Heart right ventricle (tissue), 16 donors: ENCODE measurements at regions not wholly inside any gene's neighbourhood (a gene's known extent, or its start where the extent isn't known, plus 50 kb on each side); places are given as distances from the start of the nearest gene placed in this dataset.

Source experiments
- ATAC-seq, 8 donors: fragments of 200-7000 bp; cut with Tn5 transposase; one replicate each; pipeline ENCODE4 v1.9.1; 2020; ENCODE audit warnings: mild to moderate bottlenecking in 8 of 8, moderate library complexity in 8 of 8, moderate number of reproducible peaks in 1 of 8
- DNase-seq, 2 donors: peaks; one replicate each; pipeline ENCODE4 v3.0.0-alpha.2; 2020
- H3K27ac ChIP-seq, 10 donors: fragments of 200-600 bp; sonication (generic) in 2 of 10; one replicate each; pipeline versions ENCODE4 v1.5.0 to v1.8.0; 2020 to 2022; ENCODE audit warnings: mild to moderate bottlenecking in 3 of 10
- H3K27me3 ChIP-seq, 7 donors: fragments of 200-600 bp; one replicate each; pipeline ENCODE4 v1.8.0; 2021 to 2022; ENCODE audit warnings: mild to moderate bottlenecking in 2 of 7
- H3K36me3 ChIP-seq, 9 donors: fragments of 200-600 bp; sonication (generic) in 1 of 9; one replicate each; pipeline versions ENCODE4 v1.5.0 to v1.8.0; 2020 to 2022; ENCODE audit warnings: mild to moderate bottlenecking in 2 of 9
- H3K4me1 ChIP-seq, 9 donors: fragments of 200-600 bp; sonication (generic) in 1 of 9; one replicate each; pipeline versions ENCODE4 v1.5.0 to v1.8.0; 2020 to 2022; ENCODE audit warnings: mild to moderate bottlenecking in 4 of 9
- H3K4me3 ChIP-seq, 10 donors: fragments of 200-600 bp; sonication (generic) in 2 of 10; one replicate each; pipeline versions ENCODE4 v1.5.0 to v1.8.0; 2020 to 2022; ENCODE audit warnings: mild to moderate bottlenecking in 7 of 10, moderate library complexity in 2 of 10
- H3K9me3 ChIP-seq, 11 donors: fragments of 200-600 bp in 10 of 11; sonication (generic) in 2 of 11; one replicate each; pipeline versions ENCODE4 v1.5.0 to v1.8.0; 2013 to 2022; ENCODE audit warnings: mild to moderate bottlenecking in 2 of 11, control low read depth in 1 of 11, moderate library complexity in 1 of 11
- CTCF ChIP-seq, 9 donors: fragments of 200-600 bp; sonication (generic) in 2 of 9; IDR thresholded peaks; one replicate each; pipeline versions ENCODE4 v1.5.0 to v1.8.0; 2021 to 2022; ENCODE audit warnings: antibody characterized with exemption in 9 of 9, mild to moderate bottlenecking in 5 of 9, moderate library complexity in 1 of 9
- WGBS, 2 donors: extraction: QIAGEN DNeasy Blood & Tissue Kit; methylation state at CpG; one replicate each; pipeline ENCODE4 v1.1.7; 2013; ENCODE audit warnings: inconsistent platforms in 1 of 2; 5-methylcytosine and 5-hydroxymethylcytosine counted together
- intact Hi-C, 10 donors: fragments of 100-400 bp; cut with DNase I; formaldehyde crosslinking; loops; one replicate each; pipeline versions ENCODE4 v1.11.1 to v1.14.2; 2022
- donor health status: Arrhythmogenic right ventricular cardiomyopathy.
- donor health status: ischemic (EF 13 %, LVEDD 7.1; RV severe dilation, severe dysfunction).
- donor health status: healthy with polysubstance abuse.
- donor health status: DM: no; HTN: yes; CAD: no.
- donor health status: DM: no; HTN: no; CAD: no.
- donor health status: ischemic (EF 25% LVEDD 6.9; RV normal size, moderate dysfunction).
- donor health status: ischemic (EF 25% LVEDD 5.7; RV mildly dilated, moderate dysfunction).
- donor health status: healthy.
- donor health status: DM: yes; HTN: yes; CAD: no.
- donor health status: Ischemic cardiomyopathy.
- donor health status: ischemic (EF 35%, LVEDD 5.7; RV mildly dilated, moderate dysfunction).
- donor health status: nonischemic (EF 11% LVEDD 7.7; RV severe dilation, severe dysfunction).
- donor health status: DM: yes; HTN: yes; CAD: no.
- donor health status: PGD.
- donor health status: ischemic (EF 29% LVEDD 5.4; RV normal size, mild dysfunction).
- donor health status: nonischemic (EF 23%, LVEDD 6.1; RV moderate dilation, normal function).

GRCh38 chr5:124538191-124538590 is 208.2 kb downstream of the ZNF608 start:
- DNase-seq (no peak), ATAC-seq (peak in 5 of 8 donors; percentile 21 to 68 (median 63))
- Histone ChIP-seq H3K27me3 (no peaks in the 10 kb centered on the region), H3K4me3 (no peak overlapping the region), H3K36me3 (no peaks in the 10 kb centered on the region), H3K4me1 (peaks cover 0 to 35% (median 15%) of the 10 kb centered on the region in 9 donors), H3K9me3 (peaks cover 0 to 10% (median 0%) of the 10 kb centered on the region in 11 donors), H3K27ac (peak overlapping the region in 2 of 10 donors; percentile 55 to 70)
- intact Hi-C loops, result loop anchor here in 4 of 10 donors (5.0 to 10.0 kb wide), 3 partner anchors 114 to 209 kb away; partner anchors contain the start of gene ZNF608 (in 4 of the 4)
- no peak for TF ChIP-seq CTCF (IDR thresholded peaks at IDR 0.05)
- 65 to 70% methylated on average over 3 of the region's 3 CpGs for WGBS, 2 donors

DNA sequence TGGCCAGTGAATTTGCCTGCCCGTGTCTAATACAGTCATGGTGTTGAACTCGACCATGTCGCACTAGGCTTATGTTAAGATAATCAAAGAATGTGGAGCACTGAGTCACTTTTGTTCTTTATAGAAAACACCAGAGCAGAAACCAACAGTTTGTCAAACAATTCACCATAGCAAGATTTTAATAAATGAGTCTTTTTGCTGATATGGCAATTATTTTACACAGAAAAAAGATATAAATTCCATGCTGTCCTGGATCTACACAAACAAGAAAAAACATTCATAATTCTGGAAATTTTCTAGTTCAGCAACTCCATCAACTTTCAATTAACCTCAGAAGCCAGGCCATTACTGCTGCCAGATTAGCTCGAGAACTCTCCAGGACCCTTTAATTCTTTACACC is 208.9 kb downstream of the ZNF608 start:
- Histone ChIP-seq H3K27me3 (no peaks in the 10 kb centered on the region), H3K4me1 (peaks cover 0 to 35% (median 15%) of the 10 kb centered on the region in 9 donors), H3K9me3 (peaks cover 0 to 10% (median 0%) of the 10 kb centered on the region in 11 donors), H3K36me3 (no peaks in the 10 kb centered on the region), H3K27ac (peak overlapping the region in 6 of 10 donors; percentile 26 to 70 (median 54)), H3K4me3 (no peak overlapping the region)
- TF ChIP-seq CTCF (IDR thresholded peaks at IDR 0.05), result no peak
- intact Hi-C loops, result loop anchor here in 4 of 10 donors (5.0 to 10.0 kb wide), 3 partner anchors 115 to 210 kb away; partner anchors contain the start of gene ZNF608 (in 4 of the 4)
- WGBS, 2 donors, result 91 to 95% methylated on average over 4 of the region's 4 CpGs
- ATAC-seq (no peak), DNase-seq (no peak)

- Histone ChIP-seq H3K27ac (peak overlapping the region in 7 of 10 donors; percentile 26 to 67 (median 53)), H3K27me3 (no peaks in the 10 kb centered on the region), H3K4me1 (peaks cover 0 to 35% (median 15%) of the 10 kb centered on the region in 9 donors), H3K36me3 (no peaks in the 10 kb centered on the region), H3K4me3 (no peak overlapping the region), H3K9me3 (peaks cover 0 to 10% (median 0%) of the 10 kb centered on the region in 11 donors)
- DNase-seq (no peak), ATAC-seq (peak in 3 of 8 donors; percentile 48 to 52 (median 52))
- WGBS, 2 donors, result 70% methylated on average over 5 of the region's 5 CpGs
- TF ChIP-seq CTCF (IDR thresholded peaks at IDR 0.05), result no peak
- intact Hi-C loops, result loop anchor here in 4 of 10 donors (5.0 to 10.0 kb wide), 3 partner anchors 115 to 210 kb away; partner anchors contain the start of gene ZNF608 (in 4 of the 4)
These were observed 209.3 kb downstream of the ZNF608 start for GRCh38 chr5:124537107-124537506.

DNA sequence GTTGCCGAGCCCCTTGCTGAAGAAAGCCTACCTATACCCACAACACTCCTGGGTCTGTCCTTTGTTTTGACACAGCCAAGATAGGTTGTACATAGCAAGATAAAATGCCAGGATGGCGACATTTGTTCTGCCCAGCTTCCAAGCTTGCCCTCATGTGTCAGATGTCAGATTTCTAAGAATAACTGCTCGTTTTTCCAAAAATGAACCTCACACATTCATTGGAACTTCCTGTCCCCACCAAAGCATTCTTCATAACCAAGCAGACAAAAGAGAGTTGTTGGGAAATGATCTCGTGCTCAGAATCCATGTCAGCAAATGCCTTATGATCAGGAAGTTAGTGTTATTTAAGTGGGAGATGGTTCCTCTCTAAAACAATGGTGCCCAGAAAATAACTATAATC is 210.1 kb downstream of the ZNF608 start:
- no peaks in the 10 kb centered on the region for H3K27me3 ChIP-seq
- H3K4me3 ChIP-seq, result no peak overlapping the region
- H3K27ac ChIP-seq, result peak overlapping the region in 7 of 10 donors; percentile 23 to 55 (median 53)
- no peak for TF ChIP-seq CTCF (IDR thresholded peaks at IDR 0.05)
- no peak for DNase-seq
- intact Hi-C loops, result loop anchor here in 4 of 10 donors (5.0 to 10.0 kb wide), 3 partner anchors 116 to 211 kb away; partner anchors contain the start of gene ZNF608 (in 4 of the 4)
- peaks cover 0 to 10% (median 0%) of the 10 kb centered on the region in 11 donors for H3K9me3 ChIP-seq
- no peaks in the 10 kb centered on the region for H3K36me3 ChIP-seq
- WGBS, 2 donors, result 47 to 51% methylated on average over 4 of the region's 4 CpGs
- ATAC-seq, result peak in 6 of 8 donors; percentile 34 to 82 (median 68)
- H3K4me1 ChIP-seq, result peaks cover 0 to 35% (median 15%) of the 10 kb centered on the region in 9 donors
